ENCODE measurements at regions not wholly inside any gene's neighbourhood (a gene's known extent, or its start where the extent isn't known, plus 50 kb on each side); places are given as distances from the start of the nearest gene placed in this dataset.

DNA sequence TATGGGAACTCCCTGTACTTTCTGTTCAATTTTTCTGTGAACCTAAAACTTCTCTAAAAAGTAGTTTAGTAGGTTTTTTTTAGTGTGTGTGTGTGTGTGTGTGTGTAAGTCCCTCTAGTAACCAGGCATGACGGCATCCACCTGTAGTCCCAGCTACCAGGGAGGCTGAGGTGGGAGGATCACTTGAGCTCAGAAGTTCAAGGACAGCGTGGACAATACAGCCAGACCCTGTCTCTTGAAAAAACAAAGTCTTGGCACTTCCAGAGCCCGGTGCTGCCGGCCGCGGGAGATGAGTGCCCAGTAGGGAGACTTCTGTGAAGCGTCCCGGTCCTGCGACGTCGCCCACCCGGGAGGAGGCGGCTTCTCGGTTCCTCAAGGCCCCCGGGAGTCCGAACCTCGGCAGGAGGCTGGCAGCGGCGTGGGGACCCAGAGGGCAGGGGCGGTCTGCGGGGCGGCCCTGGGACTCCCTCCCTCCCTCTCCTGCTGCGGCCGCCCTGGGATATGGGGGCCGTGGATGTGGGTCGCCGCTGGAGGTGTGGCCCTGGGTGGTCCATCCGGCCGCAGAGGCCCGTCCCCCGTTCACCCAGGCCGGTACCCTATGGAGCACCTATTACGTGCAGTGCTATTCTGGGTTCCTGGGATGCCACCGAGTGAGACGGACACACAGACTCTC is 78.0 kb upstream of the SIRPG start:
- TF ChIP-seq, protein P1, sequence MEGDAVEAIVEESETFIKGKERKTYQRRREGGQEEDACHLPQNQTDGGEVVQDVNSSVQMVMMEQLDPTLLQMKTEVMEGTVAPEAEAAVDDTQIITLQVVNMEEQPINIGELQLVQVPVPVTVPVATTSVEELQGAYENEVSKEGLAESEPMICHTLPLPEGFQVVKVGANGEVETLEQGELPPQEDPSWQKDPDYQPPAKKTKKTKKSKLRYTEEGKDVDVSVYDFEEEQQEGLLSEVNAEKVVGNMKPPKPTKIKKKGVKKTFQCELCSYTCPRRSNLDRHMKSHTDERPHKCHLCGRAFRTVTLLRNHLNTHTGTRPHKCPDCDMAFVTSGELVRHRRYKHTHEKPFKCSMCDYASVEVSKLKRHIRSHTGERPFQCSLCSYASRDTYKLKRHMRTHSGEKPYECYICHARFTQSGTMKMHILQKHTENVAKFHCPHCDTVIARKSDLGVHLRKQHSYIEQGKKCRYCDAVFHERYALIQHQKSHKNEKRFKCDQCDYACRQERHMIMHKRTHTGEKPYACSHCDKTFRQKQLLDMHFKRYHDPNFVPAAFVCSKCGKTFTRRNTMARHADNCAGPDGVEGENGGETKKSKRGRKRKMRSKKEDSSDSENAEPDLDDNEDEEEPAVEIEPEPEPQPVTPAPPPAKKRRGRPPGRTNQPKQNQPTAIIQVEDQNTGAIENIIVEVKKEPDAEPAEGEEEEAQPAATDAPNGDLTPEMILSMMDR (conservative IDR thresholded peaks at IDR 0.05; ENCODE audit: low read depth, low read length), result no peak
- TF ChIP-seq EZH2 (IDR thresholded peaks at IDR 0.05; ENCODE audit: borderline replicate concordance, low read depth, low read length, poor library complexity, severe bottlenecking), result no peak
